Osteocyte (in vitro differentiated cells): ENCODE measurements at regions not wholly inside any gene's neighbourhood (a gene's known extent, or its start where the extent isn't known, plus 50 kb on each side); places are given as distances from the start of the nearest gene placed in this dataset.

Source experiments
- DNase-seq: peaks from one replicate; pipeline ENCODE4 v3.0.0; 2021; ENCODE audit warnings: mixed read lengths; ENCODE audit not compliant: unreplicated experiment; ENCODE audit errors: extremely low spot score
- H3K27ac Mint-ChIP-seq: one replicate; pipeline ENCODE4 v1.8.0; 2021; ENCODE audit warnings: mild to moderate bottlenecking, mixed read lengths; ENCODE audit not compliant: unreplicated experiment
- H3K27me3 Mint-ChIP-seq: one replicate; pipeline ENCODE4 v1.8.0; 2021; ENCODE audit warnings: mixed read lengths; ENCODE audit not compliant: unreplicated experiment
- H3K36me3 Mint-ChIP-seq: one replicate; pipeline ENCODE4 v1.8.0; 2021; ENCODE audit warnings: mixed read lengths; ENCODE audit not compliant: unreplicated experiment
- H3K4me1 Mint-ChIP-seq: one replicate; pipeline ENCODE4 v1.8.0; 2021; ENCODE audit warnings: mixed read lengths; ENCODE audit not compliant: unreplicated experiment
- H3K4me3 Mint-ChIP-seq: one replicate; pipeline ENCODE4 v1.8.0; 2021; ENCODE audit warnings: mild to moderate bottlenecking, moderate library complexity, mixed read lengths; ENCODE audit not compliant: unreplicated experiment
- H3K9me3 Mint-ChIP-seq: one replicate; pipeline ENCODE4 v1.8.0; 2021; ENCODE audit warnings: mixed read lengths; ENCODE audit not compliant: unreplicated experiment
- TF ChIP-seq, protein P1 (sequence below): fragments of 200-600 bp; sonication (generic); IDR thresholded peaks from 2 replicates; pipeline ENCODE4 v1.5.0; 2021; ENCODE audit warnings: antibody characterized with exemption, mild to moderate bottlenecking, moderate library complexity

DNA sequence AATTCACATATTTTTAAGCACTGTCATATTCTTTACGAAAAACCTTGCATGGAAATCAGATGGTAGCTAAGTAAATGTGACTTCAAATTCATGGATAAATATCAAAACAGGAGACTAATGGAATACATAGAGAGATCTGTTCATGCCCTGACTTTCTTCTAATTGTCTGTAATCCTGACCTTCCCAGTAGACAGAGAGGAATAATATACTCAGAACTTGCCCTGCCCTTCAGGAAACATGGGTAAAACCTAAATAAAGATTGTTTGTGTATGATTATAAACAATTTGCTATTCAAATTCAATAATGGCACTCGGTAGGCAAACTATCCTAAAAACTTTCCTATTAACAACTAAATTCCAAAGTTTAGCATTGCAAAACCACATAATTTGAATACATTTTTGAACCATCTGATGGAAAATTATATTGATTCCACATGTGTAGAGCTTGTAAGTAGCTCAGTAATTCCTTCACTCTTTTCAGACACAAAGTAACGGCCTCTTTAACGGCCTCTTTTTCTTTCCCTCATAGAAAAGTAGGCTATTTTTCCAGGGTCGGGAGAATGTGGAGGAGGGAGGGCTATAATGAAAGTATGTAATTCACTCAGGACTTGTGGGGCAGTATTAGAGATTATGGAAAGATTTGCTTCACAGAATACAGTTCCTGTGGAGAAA lies 227.6 kb downstream of the ALDH8A1 start:
- DNase-seq = no peak
- TF ChIP-seq, protein P1, sequence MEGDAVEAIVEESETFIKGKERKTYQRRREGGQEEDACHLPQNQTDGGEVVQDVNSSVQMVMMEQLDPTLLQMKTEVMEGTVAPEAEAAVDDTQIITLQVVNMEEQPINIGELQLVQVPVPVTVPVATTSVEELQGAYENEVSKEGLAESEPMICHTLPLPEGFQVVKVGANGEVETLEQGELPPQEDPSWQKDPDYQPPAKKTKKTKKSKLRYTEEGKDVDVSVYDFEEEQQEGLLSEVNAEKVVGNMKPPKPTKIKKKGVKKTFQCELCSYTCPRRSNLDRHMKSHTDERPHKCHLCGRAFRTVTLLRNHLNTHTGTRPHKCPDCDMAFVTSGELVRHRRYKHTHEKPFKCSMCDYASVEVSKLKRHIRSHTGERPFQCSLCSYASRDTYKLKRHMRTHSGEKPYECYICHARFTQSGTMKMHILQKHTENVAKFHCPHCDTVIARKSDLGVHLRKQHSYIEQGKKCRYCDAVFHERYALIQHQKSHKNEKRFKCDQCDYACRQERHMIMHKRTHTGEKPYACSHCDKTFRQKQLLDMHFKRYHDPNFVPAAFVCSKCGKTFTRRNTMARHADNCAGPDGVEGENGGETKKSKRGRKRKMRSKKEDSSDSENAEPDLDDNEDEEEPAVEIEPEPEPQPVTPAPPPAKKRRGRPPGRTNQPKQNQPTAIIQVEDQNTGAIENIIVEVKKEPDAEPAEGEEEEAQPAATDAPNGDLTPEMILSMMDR = no peak
- Mint-ChIP-seq H3K27ac (peak overlapping the region; percentile 76), H3K27me3 (no peaks in the 10 kb centered on the region), H3K9me3 (peaks cover 4% of the 10 kb centered on the region), H3K4me3 (peak overlapping the region; percentile 18), H3K36me3 (no peaks in the 10 kb centered on the region), H3K4me1 (peaks cover 61% of the 10 kb centered on the region)

DNA sequence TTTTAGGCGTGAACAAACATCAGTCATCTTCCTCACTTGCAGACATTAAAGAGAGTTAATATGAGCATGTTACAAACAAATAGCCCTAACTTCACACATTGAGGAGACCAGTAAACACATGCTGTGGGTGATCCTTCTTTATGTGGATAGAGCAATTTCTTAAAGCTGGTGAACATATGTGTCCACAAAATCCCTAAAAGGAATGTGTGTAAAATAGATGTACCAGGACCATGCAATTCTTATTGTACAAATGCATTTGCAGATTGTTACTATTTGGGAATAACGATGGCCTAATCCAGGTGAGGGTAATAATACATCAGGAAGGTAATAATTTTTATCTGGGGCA lies 228.9 kb downstream of the ALDH8A1 start:
- no peak for DNase-seq
- peak overlapping the region; percentile 2 for H3K27ac Mint-ChIP-seq
- H3K4me1 Mint-ChIP-seq = peaks cover 61% of the 10 kb centered on the region
- no peaks in the 10 kb centered on the region for H3K9me3 Mint-ChIP-seq
- H3K36me3 Mint-ChIP-seq = no peaks in the 10 kb centered on the region
- no peaks in the 10 kb centered on the region for H3K27me3 Mint-ChIP-seq
- TF ChIP-seq, protein P1 = no peak
- H3K4me3 Mint-ChIP-seq = no peak overlapping the region

- peaks cover 57% of the 10 kb centered on the region for H3K4me1 Mint-ChIP-seq
- H3K36me3 Mint-ChIP-seq = no peaks in the 10 kb centered on the region
- no peak for DNase-seq
- H3K4me3 Mint-ChIP-seq = no peak overlapping the region
- TF ChIP-seq, protein P1 = no peak
- peak overlapping the region; percentile 6 for H3K27ac Mint-ChIP-seq
- H3K9me3 Mint-ChIP-seq = no peaks in the 10 kb centered on the region
- no peaks in the 10 kb centered on the region for H3K27me3 Mint-ChIP-seq
Observed at GRCh38 chr6:134720353-134721059, 229.4 kb downstream of the ALDH8A1 start.

DNA sequence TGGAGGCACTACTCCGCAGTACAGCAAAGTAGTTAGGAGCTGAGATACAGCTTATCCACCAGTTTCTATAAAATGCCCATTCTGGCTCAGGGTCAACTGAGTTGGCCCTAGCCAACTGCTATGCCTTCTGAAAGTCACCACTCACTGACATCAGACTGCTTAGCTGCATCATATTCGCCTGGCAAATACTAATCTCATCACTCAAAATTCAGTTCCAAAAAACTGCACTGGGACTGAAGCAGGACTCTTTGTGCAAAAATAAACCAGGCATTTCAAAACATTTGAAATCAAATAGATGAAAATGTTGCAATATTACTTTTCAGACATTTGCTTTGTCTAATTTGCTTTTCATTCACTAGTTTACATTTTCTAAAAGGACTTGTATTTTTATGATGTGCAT lies 230.0 kb downstream of the ALDH8A1 start:
- H3K4me3 Mint-ChIP-seq = no peak overlapping the region
- H3K9me3 Mint-ChIP-seq = no peaks in the 10 kb centered on the region
- TF ChIP-seq, protein P1 = no peak
- no peaks in the 10 kb centered on the region for H3K27me3 Mint-ChIP-seq
- DNase-seq = no peak
- peaks cover 51% of the 10 kb centered on the region for H3K4me1 Mint-ChIP-seq
- H3K36me3 Mint-ChIP-seq = no peaks in the 10 kb centered on the region
- H3K27ac Mint-ChIP-seq = peak overlapping the region; percentile 6

DNA sequence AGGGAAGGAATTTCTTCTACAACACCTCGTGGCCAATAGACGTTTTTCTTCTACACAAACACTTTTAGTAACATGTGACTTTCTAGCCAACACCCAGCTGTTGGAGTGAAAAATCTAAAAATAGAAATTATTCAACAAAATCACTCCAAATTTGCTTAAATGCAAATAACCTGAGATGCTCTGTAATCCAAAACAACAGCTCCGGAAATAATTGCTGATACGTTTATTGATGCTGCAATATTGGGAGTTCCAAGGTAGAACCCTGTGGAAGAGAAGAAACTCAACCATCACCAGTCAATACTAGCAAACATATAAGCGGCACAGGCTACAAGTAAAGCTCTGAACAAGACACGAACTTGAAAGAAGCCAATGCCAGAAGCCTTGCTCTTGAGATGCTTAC lies 230.6 kb downstream of the ALDH8A1 start:
- TF ChIP-seq, protein P1 = no peak
- H3K4me1 Mint-ChIP-seq = peaks cover 51% of the 10 kb centered on the region
- H3K9me3 Mint-ChIP-seq = peaks cover 3% of the 10 kb centered on the region
- DNase-seq = no peak
- no peaks in the 10 kb centered on the region for H3K36me3 Mint-ChIP-seq
- H3K27ac Mint-ChIP-seq = no peak overlapping the region
- no peaks in the 10 kb centered on the region for H3K27me3 Mint-ChIP-seq
- H3K4me3 Mint-ChIP-seq = no peak overlapping the region
